Nucleus accumbens (tissue), 56 donors: ENCODE measurements at regions not wholly inside any gene's neighbourhood (a gene's known extent, or its start where the extent isn't known, plus 50 kb on each side); places are given as distances from the start of the nearest gene placed in this dataset.

Experiments
- DNase-seq, 56 donors: peaks; one replicate each; lab custom pipeline; 2025; lab: John Stamatoyannopoulos, UW

DNA sequence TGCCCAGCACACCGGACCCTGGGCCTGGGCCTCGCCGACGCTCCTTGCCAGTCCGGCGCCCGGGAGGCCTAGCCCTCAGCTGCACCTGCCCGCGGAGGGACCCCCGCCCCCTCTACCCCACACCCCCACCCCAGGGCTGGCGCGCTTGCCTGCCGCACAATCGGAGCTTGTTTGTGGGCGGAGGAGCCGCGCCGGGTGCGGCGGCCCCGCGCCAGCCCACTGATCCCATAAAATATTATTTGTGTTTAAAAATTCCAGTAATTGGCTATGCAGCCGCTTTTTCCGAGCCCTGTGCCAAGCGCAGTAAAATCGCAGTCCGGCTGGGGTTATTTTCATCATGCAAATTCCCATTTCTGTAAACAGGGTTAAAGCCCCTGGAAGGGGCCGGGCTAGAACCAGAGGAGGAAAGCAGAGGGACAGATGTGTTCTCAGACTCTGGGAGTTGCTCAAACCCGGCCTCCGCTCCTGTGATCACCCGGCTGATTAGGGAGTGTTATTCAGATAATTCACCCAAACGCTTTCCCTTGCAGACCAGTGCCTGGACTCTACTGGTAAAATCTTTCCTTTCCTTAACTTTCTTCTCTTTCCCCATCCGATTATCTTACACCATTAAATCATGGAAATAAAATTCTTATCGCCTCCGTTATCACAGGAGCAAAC is 93.1 kb downstream of the NCR2 start:
- DNase-seq = peak in 25 of 56 donors; percentile 10 to 76 (median 37)

DNA sequence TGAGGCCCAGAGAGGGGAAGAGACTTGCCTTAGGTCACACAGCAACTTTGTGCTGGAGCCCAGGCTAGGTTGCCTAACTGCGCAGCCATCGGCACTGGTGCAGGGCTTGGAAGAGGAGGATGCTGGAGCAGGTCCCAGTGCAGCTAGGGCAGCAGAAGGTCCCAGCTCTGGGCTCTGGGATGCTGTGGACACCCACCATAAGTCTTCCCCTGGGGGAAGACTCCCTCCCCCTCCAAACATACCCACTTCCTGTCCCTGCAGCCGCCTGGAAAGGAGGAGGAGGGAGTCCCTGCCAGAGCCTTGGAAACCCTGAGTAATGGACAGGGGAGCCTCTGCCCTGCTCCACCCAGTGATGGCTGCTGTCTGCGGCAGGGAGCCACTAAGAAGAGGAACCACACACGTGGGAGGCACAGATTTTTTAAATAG is 93.6 kb downstream of the NCR2 start:
- DNase-seq = peak in 2 of 56 donors; percentile 15 to 17

GRCh38 chr6:41429506-41430504 is 94.4 kb downstream of the NCR2 start:
- DNase-seq = peak in 4 of 56 donors; percentile 8 to 31 (median 18)

GRCh38 chr6:41430875-41431274 is 95.5 kb downstream of the NCR2 start:
- DNase-seq = no peak

GRCh38 chr6:41432280-41432679 is 96.9 kb downstream of the NCR2 start:
- no peak for DNase-seq

- no peak for DNase-seq
Measured at GRCh38 chr6:41434803-41435481, 99.5 kb downstream of the NCR2 start.

DNA sequence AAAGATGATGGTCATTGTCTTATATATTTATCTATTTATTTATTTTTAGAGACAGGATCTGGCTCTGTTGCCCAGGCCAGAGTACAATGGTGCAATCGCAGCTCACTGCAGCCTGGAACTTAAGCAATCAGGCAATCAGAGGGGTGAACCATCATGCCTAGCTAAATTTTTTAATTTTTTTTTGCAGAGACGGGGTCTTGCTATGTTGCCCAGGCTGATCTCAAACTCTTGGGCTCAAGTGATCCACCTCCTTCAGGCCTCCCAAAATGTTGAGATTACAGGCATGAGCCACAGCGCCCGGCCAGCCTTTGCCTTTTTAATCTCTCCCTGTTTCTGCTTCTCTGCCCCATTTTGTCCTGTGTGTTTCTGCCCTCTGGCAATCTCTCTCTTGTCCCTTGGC is 102.2 kb downstream of the NCR2 start:
- DNase-seq = no peak

DNA sequence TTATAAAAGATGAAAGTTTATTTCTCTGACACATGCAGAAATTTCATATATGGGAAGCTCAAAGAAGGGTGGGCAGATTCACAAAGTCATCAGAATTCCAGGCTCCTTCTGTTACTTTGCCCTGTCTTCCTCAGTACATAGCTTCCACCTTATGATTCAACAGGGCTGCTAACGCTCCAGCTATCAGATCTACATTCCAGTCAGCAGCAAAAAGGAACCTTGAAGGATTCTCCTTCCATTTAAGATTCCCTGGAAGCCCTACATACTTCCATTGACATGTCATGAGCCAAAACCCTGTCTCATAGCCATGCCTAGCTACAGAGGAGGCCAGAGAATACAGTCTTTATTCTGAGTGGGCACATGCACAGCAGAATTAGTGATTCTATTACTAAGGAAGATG is 103.3 kb downstream of the NCR2 start:
- DNase-seq = no peak

DNA sequence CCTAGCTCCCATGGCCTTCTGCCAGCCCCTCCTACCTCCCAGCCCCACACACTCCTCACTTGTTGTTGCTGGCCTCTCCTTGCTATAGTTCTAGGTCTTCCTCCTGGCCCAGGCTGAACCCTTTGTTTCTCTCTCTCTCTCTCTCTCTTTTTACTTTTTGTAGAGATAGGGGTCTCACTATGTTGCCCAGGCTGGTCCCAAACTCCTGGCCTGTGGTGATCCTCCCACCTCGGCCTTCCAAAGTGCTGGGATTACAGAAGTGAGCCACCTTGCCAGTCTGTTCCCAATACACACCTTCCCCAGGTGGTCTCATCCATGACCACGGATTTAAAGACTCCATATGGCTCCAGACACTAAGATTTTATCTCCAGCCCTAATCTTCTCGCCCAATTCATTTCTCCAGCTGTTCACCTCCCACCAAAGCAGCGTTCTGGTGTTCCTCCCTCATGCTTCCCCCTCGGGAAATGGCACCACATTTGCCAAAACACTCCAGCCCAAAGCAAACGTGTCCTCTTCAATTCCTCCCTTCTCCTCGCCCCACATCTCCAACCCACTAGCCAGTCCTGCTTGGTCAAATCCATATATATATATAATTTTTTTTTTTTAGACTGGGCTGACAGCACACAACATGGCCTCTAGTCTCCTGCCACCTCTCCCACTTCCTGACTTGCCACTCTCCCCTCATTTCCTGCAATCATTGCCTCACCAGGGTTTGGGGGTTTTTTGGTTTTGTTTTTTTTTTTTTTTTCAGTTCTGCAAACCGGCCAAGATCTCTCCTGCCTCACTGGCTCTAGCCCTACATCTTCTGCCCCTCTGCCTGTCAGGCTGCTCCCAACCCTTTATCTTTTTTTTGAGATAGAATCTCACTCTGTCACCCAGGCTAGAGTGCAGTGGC is 104.4 kb downstream of the NCR2 start:
- no peak for DNase-seq

GRCh38 chr6:41440958-41441357 is 105.2 kb upstream of the FOXP4 start:
- DNase-seq = no peak

DNA sequence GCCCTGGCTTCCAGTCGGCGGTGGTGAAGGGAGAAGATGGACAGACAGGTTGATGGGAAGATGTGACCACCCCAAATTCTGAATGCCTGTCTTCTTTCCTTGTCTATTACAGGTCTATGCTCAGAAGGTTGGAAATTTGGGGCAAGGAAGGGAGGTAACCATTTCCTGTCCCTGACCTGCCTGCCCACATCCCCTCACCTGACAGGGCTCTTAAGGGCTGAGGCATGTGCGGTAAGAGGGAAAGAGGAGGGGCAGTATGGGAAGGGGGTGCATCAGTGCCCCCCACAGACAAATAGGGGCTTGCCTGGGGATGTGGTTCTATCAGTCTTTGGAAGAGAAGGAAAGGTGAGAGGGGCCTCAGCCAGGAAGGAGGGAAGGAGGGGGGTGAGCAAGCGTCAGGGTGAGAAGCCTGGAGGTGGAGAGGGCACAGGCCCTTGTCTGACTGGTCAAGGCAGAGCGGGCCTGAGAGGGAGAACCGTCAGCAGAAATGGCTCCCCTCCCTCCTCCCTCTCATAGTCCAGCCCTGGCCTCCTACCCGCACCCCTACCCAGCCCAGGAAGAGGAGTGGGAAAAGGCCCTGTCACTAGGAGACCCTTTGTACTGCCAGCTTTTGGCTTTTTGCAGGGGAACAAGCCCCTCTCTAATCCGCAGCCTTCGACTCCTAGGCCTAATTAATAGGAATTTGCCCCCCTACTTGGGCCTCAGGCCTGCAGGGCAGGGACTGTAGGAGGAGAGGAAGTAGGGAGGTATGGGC is 104.4 kb upstream of the FOXP4 start:
- no peak for DNase-seq

- DNase-seq = no peak
Measured at GRCh38 chr6:41442352-41442672, 103.9 kb upstream of the FOXP4 start.

DNA sequence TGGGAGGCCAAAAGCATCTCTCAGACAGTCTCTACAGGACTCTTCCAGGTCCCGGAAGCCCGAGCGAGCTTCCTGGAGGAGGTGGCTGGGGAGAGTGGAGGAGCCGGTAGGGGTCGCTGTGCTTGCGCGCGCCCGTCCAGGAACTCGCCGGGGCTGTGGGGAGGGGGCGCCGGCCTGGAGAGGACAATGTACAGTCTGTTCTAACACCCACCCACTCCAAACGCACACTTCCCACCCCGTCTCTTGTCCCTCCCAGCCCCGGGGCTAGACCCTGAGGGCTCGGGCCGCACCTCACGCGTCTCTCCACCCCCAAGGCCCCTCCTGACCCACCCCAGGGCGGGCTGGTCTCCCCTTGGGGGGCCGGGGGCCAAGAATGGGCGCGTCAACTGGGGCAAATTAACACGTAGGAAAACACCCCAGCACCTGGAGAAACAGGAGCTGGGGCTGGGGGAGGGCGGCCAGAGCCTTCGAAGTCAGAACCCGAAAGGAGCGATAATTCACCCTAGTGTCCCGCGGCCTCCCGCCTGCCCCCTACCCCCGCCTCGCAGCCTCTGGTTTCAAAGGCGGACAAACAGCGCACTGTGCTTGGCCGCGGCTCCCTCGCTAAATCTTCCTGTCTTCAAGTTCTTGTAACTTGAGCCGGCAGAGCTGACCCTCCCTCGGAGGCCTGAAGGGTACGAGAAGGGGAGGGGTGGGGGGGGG is 103.2 kb upstream of the FOXP4 start:
- DNase-seq = peak in 2 of 56 donors; percentile 4 to 20

DNA sequence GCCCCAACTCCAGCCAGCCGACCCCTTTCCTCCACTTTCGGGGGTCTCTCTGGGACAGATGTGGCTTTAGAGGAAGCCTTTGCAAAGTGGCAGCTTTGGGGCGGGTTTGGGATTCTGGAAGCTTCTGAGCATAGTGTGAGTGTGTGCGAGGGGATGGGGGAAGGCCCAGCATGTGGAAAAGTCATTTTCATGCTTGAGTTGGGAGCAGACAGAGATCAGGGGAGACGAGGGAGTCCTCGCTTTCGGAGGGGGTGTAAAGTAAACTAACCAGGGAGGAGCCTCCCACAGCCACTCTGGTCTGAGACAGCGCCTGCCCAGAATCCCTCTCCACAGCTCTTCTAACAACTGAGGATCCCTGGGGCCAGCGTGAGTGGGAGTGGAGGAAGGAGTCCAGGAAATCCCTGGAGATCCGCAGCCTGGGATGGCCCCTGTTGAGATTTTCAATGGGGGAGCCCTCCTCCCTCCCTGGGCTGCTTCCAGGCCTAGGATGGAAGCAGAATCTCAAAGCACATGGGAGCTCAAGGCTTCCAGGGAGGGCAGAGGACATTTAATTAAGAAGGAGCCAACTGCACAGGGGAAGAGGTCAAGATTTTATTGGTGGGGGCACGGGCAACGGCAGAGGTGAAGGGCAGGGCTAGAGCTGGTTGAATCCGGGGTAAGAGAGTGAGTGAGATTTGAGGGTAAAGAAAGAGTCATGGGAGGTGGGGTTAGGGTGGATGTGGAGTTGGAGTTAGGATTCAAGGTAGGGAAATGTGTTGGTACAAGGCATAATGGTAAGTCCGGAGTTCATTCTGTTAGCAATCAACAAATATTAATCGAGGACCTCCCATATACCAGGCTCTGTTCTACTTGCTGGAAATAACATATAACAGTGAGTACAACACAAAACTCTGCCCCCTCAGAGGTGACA is 102.3 kb upstream of the FOXP4 start:
- peak in 1 of 56 donors; percentile 2 for DNase-seq

- peak in 3 of 56 donors; percentile 3 to 11 (median 10) for DNase-seq
Measured at GRCh38 chr6:41445261-41445660, 100.9 kb upstream of the FOXP4 start.

DNA sequence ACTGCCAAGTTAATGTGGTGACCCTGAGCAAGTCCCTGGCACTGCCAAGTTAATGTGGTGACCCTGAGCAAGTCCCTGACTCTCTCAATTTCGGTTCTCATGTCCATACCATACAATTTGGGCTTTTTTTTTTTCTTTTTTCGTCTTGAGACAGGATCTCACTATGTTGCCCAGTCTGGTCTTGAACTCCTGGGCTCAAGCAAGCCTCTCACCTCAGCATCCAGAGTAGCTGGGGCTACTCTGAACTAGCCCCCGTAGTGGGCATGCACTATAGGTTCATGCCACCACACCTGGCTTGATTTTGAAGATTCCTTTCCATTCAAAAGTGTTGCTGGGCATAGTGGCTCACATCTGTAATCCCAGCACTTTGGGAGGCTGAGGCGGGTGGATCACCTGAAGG is 100.0 kb upstream of the FOXP4 start:
- no peak for DNase-seq

DNA sequence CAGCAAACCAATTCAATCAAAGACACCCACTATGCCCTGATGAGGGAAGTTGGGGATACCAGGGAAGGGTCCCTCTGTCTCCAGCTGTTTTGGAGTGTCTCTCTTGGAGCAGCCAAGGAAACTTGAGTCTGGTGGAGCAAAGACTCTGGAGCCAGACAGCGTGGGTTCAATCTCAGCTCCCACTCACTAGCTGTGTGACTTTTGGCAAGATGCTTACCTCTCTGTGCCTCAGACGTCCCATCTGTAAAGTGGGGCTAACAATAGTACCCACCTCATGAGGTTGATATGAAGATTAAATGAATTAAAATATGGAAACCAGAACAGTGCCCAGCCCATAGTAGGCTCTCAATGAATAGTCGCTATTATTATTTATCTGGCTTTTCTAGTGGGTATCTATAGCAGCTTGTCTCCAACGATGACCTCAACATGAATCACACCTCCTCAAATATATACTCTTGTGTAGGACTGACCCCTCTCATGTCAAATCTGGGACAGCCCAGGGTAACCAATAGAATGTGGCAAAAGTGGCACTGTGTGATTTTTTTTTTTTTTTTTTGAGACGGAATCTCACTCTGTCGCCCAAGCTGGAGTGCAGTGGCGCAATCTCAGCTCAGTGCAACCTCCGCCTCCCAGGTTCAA is 99.2 kb upstream of the FOXP4 start:
- DNase-seq = no peak
